C4-2B (cell line): ENCODE measurements at regions not wholly inside any gene's neighbourhood (a gene's known extent, or its start where the extent isn't known, plus 50 kb on each side); places are given as distances from the start of the nearest gene placed in this dataset.

Experiments used
- ZFX ChIP-seq: fragments of 450-650 bp; IDR thresholded peaks from 2 replicates; pipeline ENCODE4 v1.6.1; 2017
- TF ChIP-seq, protein P1 (sequence below): fragments of 450-650 bp; conservative IDR thresholded peaks from 2 replicates; pipeline ENCODE4 v1.5.1; 2017; ENCODE audit warnings: mild to moderate bottlenecking

DNA sequence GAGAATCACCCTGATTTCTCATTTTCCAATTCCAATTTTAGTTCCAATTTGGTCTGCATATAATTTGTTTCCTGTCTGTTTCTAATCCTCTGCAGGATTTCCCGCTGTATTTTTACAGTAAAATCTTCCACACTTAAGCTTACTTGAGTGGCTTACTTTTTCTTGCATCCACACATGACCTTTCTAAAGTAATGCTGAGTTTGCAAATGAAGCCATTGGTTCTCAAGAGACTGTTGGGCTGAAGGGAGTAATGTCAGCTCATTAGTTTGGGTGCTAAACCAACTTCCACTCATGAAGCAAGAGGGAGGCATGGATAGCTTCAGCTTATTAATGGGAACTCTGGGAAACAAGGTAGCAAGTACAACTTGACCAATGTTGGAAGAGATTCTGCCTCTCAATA is 146.4 kb downstream of the SNX10 start:
- TF ChIP-seq, protein P1, sequence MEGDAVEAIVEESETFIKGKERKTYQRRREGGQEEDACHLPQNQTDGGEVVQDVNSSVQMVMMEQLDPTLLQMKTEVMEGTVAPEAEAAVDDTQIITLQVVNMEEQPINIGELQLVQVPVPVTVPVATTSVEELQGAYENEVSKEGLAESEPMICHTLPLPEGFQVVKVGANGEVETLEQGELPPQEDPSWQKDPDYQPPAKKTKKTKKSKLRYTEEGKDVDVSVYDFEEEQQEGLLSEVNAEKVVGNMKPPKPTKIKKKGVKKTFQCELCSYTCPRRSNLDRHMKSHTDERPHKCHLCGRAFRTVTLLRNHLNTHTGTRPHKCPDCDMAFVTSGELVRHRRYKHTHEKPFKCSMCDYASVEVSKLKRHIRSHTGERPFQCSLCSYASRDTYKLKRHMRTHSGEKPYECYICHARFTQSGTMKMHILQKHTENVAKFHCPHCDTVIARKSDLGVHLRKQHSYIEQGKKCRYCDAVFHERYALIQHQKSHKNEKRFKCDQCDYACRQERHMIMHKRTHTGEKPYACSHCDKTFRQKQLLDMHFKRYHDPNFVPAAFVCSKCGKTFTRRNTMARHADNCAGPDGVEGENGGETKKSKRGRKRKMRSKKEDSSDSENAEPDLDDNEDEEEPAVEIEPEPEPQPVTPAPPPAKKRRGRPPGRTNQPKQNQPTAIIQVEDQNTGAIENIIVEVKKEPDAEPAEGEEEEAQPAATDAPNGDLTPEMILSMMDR = no peak
- no peak for TF ChIP-seq ZFX
